H1 (cell line): ENCODE measurements at regions not wholly inside any gene's neighbourhood (a gene's known extent, or its start where the extent isn't known, plus 50 kb on each side); places are given as distances from the start of the nearest gene placed in this dataset.
A peak's percentile ranks its signal among the peaks of the same experiment; 100 is the strongest.

Source experiments
- CTCF ChIA-PET: fragments of 300-600 bp; sonication (Branson Sonifier 250); formaldehyde crosslinking; loops from one replicate; lab custom pipeline; 2021; ENCODE audit not compliant: partially characterized antibody; lab: Charles Lee
- POLR2A ChIA-PET: fragments of 300-600 bp; sonication (Branson Sonifier 250); formaldehyde crosslinking; loops from one replicate; lab custom pipeline; 2021; ENCODE audit warnings: inconsistent platforms; ENCODE audit not compliant: partially characterized antibody; lab: Charles Lee
- DNase-seq, 2 experiments: peaks; one replicate each; pipeline versions ENCODE4 v3.0.0 to v3.0.0-alpha.2; 2010 to 2022; ENCODE audit warnings: low spot score in 2 of 2, low read depth in 1 of 2, mixed read lengths in 1 of 2
- FAIRE-seq: peaks from 2 replicates; lab custom pipeline; 2011; peaks lifted over from hg19 to GRCh38; lab: Jason Lieb, UNC
- H2AFZ ChIP-seq: 2 replicates; pipeline ENCODE4 v1.8.1; 2012; ENCODE audit warnings: low read length, inconsistent platforms
- H2AK5ac ChIP-seq: 2 replicates; pipeline ENCODE4 v1.6.1; 2013; ENCODE audit warnings: low read depth, low read length
- H2BK120ac ChIP-seq: replicated peaks from 2 replicates; pipeline ENCODE3; 2013; ENCODE audit warnings: low read depth, low read length, inconsistent platforms
- H2BK12ac ChIP-seq: 2 replicates; pipeline ENCODE4 v1.6.1; 2013; ENCODE audit warnings: low read depth, low read length
- H2BK15ac ChIP-seq: 2 replicates; pipeline ENCODE4 v1.6.1; 2013; ENCODE audit warnings: low read length
- H2BK20ac ChIP-seq: 2 replicates; pipeline ENCODE4 v1.6.1; 2013; ENCODE audit warnings: low read length
- H2BK5ac ChIP-seq: 2 replicates; pipeline ENCODE4 v1.6.1; 2013; ENCODE audit warnings: low read depth, low read length
- H3K14ac ChIP-seq: 2 replicates; pipeline ENCODE4 v1.6.1; 2013; ENCODE audit warnings: inconsistent platforms; ENCODE audit not compliant: insufficient read length
- H3K18ac ChIP-seq: 2 replicates; pipeline ENCODE4 v1.6.1; 2013; ENCODE audit warnings: low read length; ENCODE audit errors: extremely low read depth
- H3K23ac ChIP-seq: 2 replicates; pipeline ENCODE4 v1.6.1; 2013; ENCODE audit warnings: inconsistent platforms; ENCODE audit not compliant: insufficient read length
- H3K23me2 ChIP-seq: 2 replicates; pipeline ENCODE4 v1.6.1; 2013; ENCODE audit warnings: low read depth, low read length
- H3K27ac ChIP-seq: 2 replicates; pipeline ENCODE4 v1.6.1; 2011; ENCODE audit warnings: low read depth, low read length, inconsistent platforms
- H3K27me3 ChIP-seq, 4 experiments: replicated peaks in 1 of 4; 1 replicate in 1 of 4; 2 replicates in 3 of 4; pipeline versions ENCODE4 v1.6.1 to v1.8.1; 2011 to 2013; ENCODE audit warnings: low read length in 3 of 4, mild to moderate bottlenecking in 3 of 4, inconsistent platforms in 2 of 4, mixed read lengths in 2 of 4, moderate library complexity in 1 of 4; ENCODE audit not compliant: control insufficient read depth in 3 of 4, insufficient read depth in 3 of 4; ENCODE audit errors: extremely low read depth in 1 of 4
- H3K36me3 ChIP-seq, 4 experiments: 2 replicates each; pipeline versions ENCODE4 v1.6.1 to v1.8.1; 2011 to 2013; ENCODE audit warnings: mild to moderate bottlenecking in 4 of 4, low read length in 3 of 4, moderate library complexity in 2 of 4, control low read depth in 1 of 4, inconsistent platforms in 1 of 4; ENCODE audit not compliant: insufficient read depth in 4 of 4, control insufficient read depth in 2 of 4
- H3K4ac ChIP-seq: replicated peaks from 2 replicates; pipeline ENCODE3; 2013; ENCODE audit warnings: low read length, low read depth, mixed read lengths, inconsistent platforms; ENCODE audit not compliant: insufficient read length
- H3K4me1 ChIP-seq, 4 experiments: replicated peaks in 1 of 4; 1 replicate in 1 of 4; 2 replicates in 3 of 4; pipeline versions ENCODE4 v1.6.1 to v1.8.1; 2011 to 2013; ENCODE audit warnings: low read length in 3 of 4, inconsistent platforms in 2 of 4, mixed read lengths in 1 of 4; ENCODE audit not compliant: insufficient read depth in 4 of 4, control insufficient read depth in 3 of 4
- H3K4me2 ChIP-seq, 2 experiments: 2 replicates each; pipeline versions ENCODE4 v1.6.1 to v1.8.1; 2011 to 2013; ENCODE audit warnings: low read depth in 2 of 2, low read length in 2 of 2, control low read depth in 1 of 2, inconsistent platforms in 1 of 2, mild to moderate bottlenecking in 1 of 2; ENCODE audit not compliant: insufficient read depth in 1 of 2
- H3K4me3 ChIP-seq, 4 experiments: fragments of 200-600, 300-600 bp in 1 of 4; sonication (generic), shearing (Covaris generic), sonication (Bioruptor Twin) in 1 of 4; 2 replicates each; pipeline versions ENCODE4 v1.5.1 to v1.8.1; 2011 to 2016; ENCODE audit warnings: low read length in 4 of 4, low read depth in 3 of 4, control low read depth in 2 of 4, inconsistent platforms in 2 of 4, mild to moderate bottlenecking in 2 of 4, mixed read lengths in 1 of 4, moderate library complexity in 1 of 4; ENCODE audit not compliant: insufficient read depth in 2 of 4; ENCODE audit errors: extremely low read depth in 1 of 4
- H3K56ac ChIP-seq: replicated peaks from 2 replicates; pipeline ENCODE3; 2013; ENCODE audit warnings: low read depth, mild to moderate bottlenecking, mixed read lengths, low read length, inconsistent platforms; ENCODE audit not compliant: insufficient read length
- H3K79me1 ChIP-seq: 2 replicates; pipeline ENCODE4 v1.6.1; 2013; ENCODE audit warnings: low read depth, low read length, control low read depth
- H3K79me2 ChIP-seq, 2 experiments: 2 replicates each; pipeline versions ENCODE4 v1.6.1 to v1.8.1; 2012 to 2013; ENCODE audit warnings: low read length in 2 of 2, mild to moderate bottlenecking in 2 of 2, inconsistent platforms in 1 of 2; ENCODE audit not compliant: insufficient read depth in 2 of 2, control insufficient read depth in 1 of 2
- H3K9ac ChIP-seq, 4 experiments: replicated peaks in 1 of 4; 1 replicate in 1 of 4; 2 replicates in 3 of 4; pipeline versions ENCODE4 v1.6.1 to v1.8.1; 2011 to 2013; ENCODE audit warnings: low read depth in 3 of 4, low read length in 3 of 4, control low read depth in 2 of 4, mild to moderate bottlenecking in 2 of 4, moderate library complexity in 2 of 4, inconsistent platforms in 1 of 4; ENCODE audit errors: extremely low read depth in 1 of 4
- H3K9me3 ChIP-seq, 2 experiments: 2 replicates each; pipeline versions ENCODE4 v1.6.1 to v1.8.1; 2012 to 2013; ENCODE audit warnings: mild to moderate bottlenecking in 2 of 2, moderate library complexity in 2 of 2, control low read depth in 1 of 2, inconsistent platforms in 1 of 2, low read depth in 1 of 2, low read length in 1 of 2, mixed read lengths in 1 of 2; ENCODE audit not compliant: insufficient read depth in 2 of 2
- H4K20me1 ChIP-seq, 2 experiments: replicated peaks in 1 of 2; 2 replicates each; pipeline versions ENCODE3 to v1.8.1; 2011 to 2013; ENCODE audit warnings: inconsistent platforms in 2 of 2, low read length in 2 of 2, mild to moderate bottlenecking in 1 of 2; ENCODE audit not compliant: insufficient read depth in 2 of 2, control insufficient read depth in 1 of 2
- H4K5ac ChIP-seq: 2 replicates; pipeline ENCODE4 v1.6.1; 2013; ENCODE audit warnings: low read length, low read depth, mixed read lengths, inconsistent platforms; ENCODE audit not compliant: insufficient read length
- H4K8ac ChIP-seq: 2 replicates; pipeline ENCODE4 v1.8.0; 2013; ENCODE audit warnings: mild to moderate bottlenecking, moderate library complexity, low read length, inconsistent platforms; ENCODE audit not compliant: insufficient read depth; ENCODE audit errors: extremely low read depth
- H4K91ac ChIP-seq: replicated peaks from 2 replicates; pipeline ENCODE3; 2013; ENCODE audit warnings: low read length, mixed read lengths, inconsistent platforms; ENCODE audit not compliant: insufficient read length
- BRCA1 ChIP-seq: IDR thresholded peaks from 2 replicates; pipeline ENCODE4 v1.6.1; 2012; ENCODE audit warnings: low read depth, low read length, improper control_type of control experiment
- CEBPB ChIP-seq: IDR thresholded peaks from 2 replicates; pipeline ENCODE4 v1.6.1; 2012; ENCODE audit warnings: low read depth, low read length
- CREB1 ChIP-seq: IDR thresholded peaks from 2 replicates; pipeline ENCODE4 v1.6.1; 2012; ENCODE audit warnings: inconsistent platforms
- FOSL1 ChIP-seq: IDR thresholded peaks from 2 replicates; pipeline ENCODE4 v1.6.1; 2011; ENCODE audit warnings: mild to moderate bottlenecking, low read depth, low read length, moderate library complexity; ENCODE audit not compliant: insufficient read depth
- GTF2F1 ChIP-seq: IDR thresholded peaks from 2 replicates; pipeline ENCODE4 v1.6.1; 2012; ENCODE audit warnings: low read depth, low read length, improper control_type of control experiment, borderline replicate concordance
- HDAC2 ChIP-seq, 2 experiments: fragments of 300-600 bp in 1 of 2; sonication (generic) in 1 of 2; IDR thresholded peaks; 2 replicates each; pipeline ENCODE4 v1.6.1; 2011 to 2012; ENCODE audit warnings: low read depth in 2 of 2, low read length in 2 of 2, mild to moderate bottlenecking in 2 of 2, moderate library complexity in 2 of 2, borderline replicate concordance in 1 of 2, inconsistent platforms in 1 of 2
- JUN ChIP-seq: IDR thresholded peaks from 2 replicates; pipeline ENCODE4 v1.6.1; 2011; ENCODE audit warnings: low read depth, mild to moderate bottlenecking, improper control_type of control experiment, low read length
- KDM5A ChIP-seq: fragments of 200-600 bp; IDR thresholded peaks from 2 replicates; pipeline ENCODE4 v1.7.1; 2012; ENCODE audit warnings: mild to moderate bottlenecking, low read length, inconsistent platforms, mixed read lengths
- MAX ChIP-seq: IDR thresholded peaks from 2 replicates; pipeline ENCODE4 v1.6.1; 2012; ENCODE audit warnings: inconsistent platforms
- PHF8 ChIP-seq: fragments of 200-600 bp; sonication (generic); conservative IDR thresholded peaks from 2 replicates; pipeline ENCODE4 v1.7.1; 2012; ENCODE audit warnings: low read depth, mild to moderate bottlenecking, inconsistent platforms, low read length, moderate library complexity
- POU5F1 ChIP-seq: IDR thresholded peaks from 2 replicates; pipeline ENCODE4 v1.6.1; 2011; ENCODE audit warnings: low read depth, mild to moderate bottlenecking, low read length, moderate library complexity
- RBBP5 ChIP-seq: IDR thresholded peaks from 2 replicates; pipeline ENCODE4 v1.7.1; 2012; ENCODE audit warnings: low read depth, mild to moderate bottlenecking, inconsistent platforms, low read length, moderate library complexity, borderline replicate concordance
- SP2 ChIP-seq: IDR thresholded peaks from 2 replicates; pipeline ENCODE4 v1.6.1; 2012; ENCODE audit warnings: mild to moderate bottlenecking, low read length, inconsistent platforms
- TAF1 ChIP-seq: IDR thresholded peaks from 2 replicates; pipeline ENCODE4 v1.6.1; 2011; ENCODE audit warnings: mild to moderate bottlenecking, low read depth, low read length
- WGBS, 2 experiments: shearing (Covaris generic) in 1 of 2; methylation state at CpG; one replicate each; pipeline versions ENCODE4 v1.1.6 to v1.1.7; 2013 to 2015; ENCODE audit warnings: low lambda C conversion rate in 2 of 2, mixed read lengths in 2 of 2, inconsistent platforms in 1 of 2, low coverage in 1 of 2, missing lambda C conversion rate in 1 of 2; ENCODE audit not compliant: insufficient replicate concordance in 2 of 2, insufficient coverage in 1 of 2, insufficient read length in 1 of 2; ENCODE audit errors: extremely low coverage in 1 of 2, missing lambda C conversion rate in 1 of 2; 5-methylcytosine and 5-hydroxymethylcytosine counted together

GRCh38 chr11:133713406-133713805 lies 131.9 kb downstream of the SPATA19 start:
- H2AK5ac ChIP-seq, result no peak overlapping the region
- no peak overlapping the region for H3K14ac ChIP-seq
- no peak overlapping the region for H2BK5ac ChIP-seq
- no peak for FAIRE-seq
- H3K79me1 ChIP-seq, result no peaks in the 10 kb centered on the region
- no peak for DNase-seq
- no peak overlapping the region for H4K91ac ChIP-seq
- no peak overlapping the region for H3K27ac ChIP-seq
- H2BK120ac ChIP-seq, result no peak overlapping the region
- 0 out of 4 replicates have a peak overlapping the region, but pooled peaks of 1 of the 2 experiments have one; percentile 73 for H3K4me2 ChIP-seq
- H3K23ac ChIP-seq, result no peak overlapping the region
- H3K18ac ChIP-seq, result 0 out of 2 replicates have a peak overlapping the region, but pooled peaks have one; percentile 3
- H3K4me1 ChIP-seq, result peaks cover 0 to 38% (median 10%) of the 10 kb centered on the region in 4 experiments; a peak in 6 of 7 replicates
- H3K27me3 ChIP-seq, result peaks cover 0 to 12% (median 2%) of the 10 kb centered on the region in 4 experiments; a peak in 4 of 7 replicates
- H3K9ac ChIP-seq, result no peak overlapping the region
- no peaks in the 10 kb centered on the region for H3K36me3 ChIP-seq
- POLR2A ChIA-PET, result no interaction called here
- TF ChIP-seq FOSL1 (no peak), SP2 (no peak), PHF8 (no peak), BRCA1 (no peak), HDAC2 (IDR thresholded peaks at IDR 0.05; ENCODE audit: borderline replicate concordance in 1 of 2, low read depth in 2 of 2, low read length in 2 of 2) (no peak), RBBP5 (no peak), POU5F1 (no peak), JUN (no peak), GTF2F1 (no peak), MAX (no peak), KDM5A (no peak), CREB1 (no peak), CEBPB (no peak), TAF1 (no peak)
- TF ChIP-seq, all 59 proteins: peak for 0
- Histone ChIP-seq H3K23me2 (no peaks in the 10 kb centered on the region; the same call in 1 of the 2 replicates), H4K5ac (no peak overlapping the region), H2BK20ac (peak overlapping the region; percentile 82; the same call in 1 of the 2 replicates), H3K56ac (no peak overlapping the region), H4K20me1 (no peaks in the 10 kb centered on the region), H4K8ac (no peak overlapping the region), H3K4ac (no peak overlapping the region), H3K4me3 (no peak overlapping the region), H2AFZ (no peak overlapping the region), H2BK12ac (peak overlapping the region; percentile 2; the same call in 1 of the 2 replicates), H3K9me3 (no peaks in the 10 kb centered on the region), H2BK15ac (no peak overlapping the region), H3K79me2 (no peaks in the 10 kb centered on the region)
- CTCF ChIA-PET, result interaction anchor here (1.2 to 5.0 kb wide), 3 partner anchors 9 to 108 kb away, joined by 3 to 14 read pairs (median 10); no protein-coding TSS in a partner anchor
- WGBS, 2 experiments, result 89% methylated on average over 3 of the region's 3 CpGs; no CpG with 5 or more reads in 1 of the 2 experiments
